ENCODE measurements at regions not wholly inside any gene's neighbourhood (a gene's known extent, or its start where the extent isn't known, plus 50 kb on each side); places are given as distances from the start of the nearest gene placed in this dataset.

GRCh38 chr2:120941571-120942120 is 206.0 kb downstream of the GLI2 start:
- DNase-seq (no peak), ATAC-seq (no peak)
- Histone ChIP-seq H3K4me1 (ENCODE audit: low read depth) (peaks cover 13% of the 10 kb centered on the region), H3K9me3 (no peaks in the 10 kb centered on the region), H3K4me3 (no peak overlapping the region), H3K36me3 (ENCODE audit: low read depth) (no peaks in the 10 kb centered on the region)
- no peak for TF ChIP-seq CTCF (IDR thresholded peaks at IDR 0.05)
- intact Hi-C loops (cut with DNase I, micrococcal nuclease): no loop called here

- no peak for ATAC-seq
- H3K4me3 ChIP-seq: no peak overlapping the region
- intact Hi-C loops (cut with DNase I, micrococcal nuclease): no loop called here
These were observed 207.0 kb downstream of the GLI2 start for GRCh38 chr2:120942658-120943057.

GRCh38 chr2:120943403-120944034 is 207.9 kb downstream of the GLI2 start:
- no peak for TF ChIP-seq CTCF (IDR thresholded peaks at IDR 0.05)
- no peak for ATAC-seq
- Histone ChIP-seq H3K4me1 (ENCODE audit: low read depth) (no peaks in the 10 kb centered on the region), H3K4me3 (no peak overlapping the region), H3K36me3 (ENCODE audit: low read depth) (no peaks in the 10 kb centered on the region), H3K9me3 (no peaks in the 10 kb centered on the region)
- intact Hi-C loops (cut with DNase I, micrococcal nuclease): no loop called here
- DNase-seq: no peak

More at GRCh38 chr2:120942658-120943057, 207.0 kb downstream of the GLI2 start:
- TF ChIP-seq CTCF (IDR thresholded peaks at IDR 0.05): no peak
- Histone ChIP-seq H3K4me1 (ENCODE audit: low read depth) (peaks cover 8% of the 10 kb centered on the region), H3K36me3 (ENCODE audit: low read depth) (no peaks in the 10 kb centered on the region), H3K9me3 (no peaks in the 10 kb centered on the region)
- DNase-seq: no peak

GRCh38 chr2:120944575-120944974 is 208.9 kb downstream of the GLI2 start:
- ATAC-seq (no peak), DNase-seq (no peak)
- no peak for TF ChIP-seq CTCF (IDR thresholded peaks at IDR 0.05)
- Histone ChIP-seq H3K4me1 (ENCODE audit: low read depth) (no peaks in the 10 kb centered on the region), H3K36me3 (ENCODE audit: low read depth) (no peaks in the 10 kb centered on the region), H3K4me3 (no peak overlapping the region), H3K9me3 (no peaks in the 10 kb centered on the region)
- intact Hi-C loops (cut with DNase I, micrococcal nuclease): no loop called here

- H3K4me3 ChIP-seq: no peak overlapping the region
- TF ChIP-seq CTCF (IDR thresholded peaks at IDR 0.05): no peak
- no peaks in the 10 kb centered on the region for H3K36me3 ChIP-seq (ENCODE audit: low read depth)
- H3K9me3 ChIP-seq: no peaks in the 10 kb centered on the region
- intact Hi-C loops (cut with DNase I, micrococcal nuclease): no loop called here
- H3K4me1 ChIP-seq (ENCODE audit: low read depth): no peaks in the 10 kb centered on the region
- DNase-seq (no peak), ATAC-seq (no peak)
These were observed 209.4 kb downstream of the GLI2 start for GRCh38 chr2:120945091-120945490.
